G401 (cell line): ENCODE measurements at regions not wholly inside any gene's neighbourhood (a gene's known extent, or its start where the extent isn't known, plus 50 kb on each side); places are given as distances from the start of the nearest gene placed in this dataset.
"Not testable (repeated sequence)": the region's sequence is repeated elsewhere in the genome, so short reads cannot be mapped to it uniquely, and the experiment has no call there.

Experiments
- DNase-seq: peaks from one replicate; pipeline ENCODE4 v3.0.0-alpha.2; 2015; ENCODE audit warnings: low spot score
- in situ Hi-C: cut with HindIII; loops from 2 replicates; pipeline ENCODE4 v1.10.0; 2016; ENCODE audit warnings: low sequenced_read_pairs, mixed read lengths

- in situ Hi-C loops, DNase-seq: not testable (repeated sequence)
Observed at GRCh38 chr1:87436115-87436514, 107.4 kb downstream of the LMO4 start.

GRCh38 chr1:87436534-87436933 lies 107.9 kb downstream of the LMO4 start:
- no peak for DNase-seq
- in situ Hi-C loops: no loop called here

GRCh38 chr1:87437663-87438295 lies 109.1 kb downstream of the LMO4 start:
- in situ Hi-C loops: no loop called here
- no peak for DNase-seq

- in situ Hi-C loops: no loop called here
- no peak for DNase-seq
Observed at GRCh38 chr1:87439821-87440220, 111.1 kb downstream of the LMO4 start.

GRCh38 chr1:87449348-87449963 lies 120.8 kb downstream of the LMO4 start:
- no peak for DNase-seq
- in situ Hi-C loops: no loop called here

GRCh38 chr1:87450136-87450535 lies 121.5 kb downstream of the LMO4 start:
- in situ Hi-C loops: no loop called here

GRCh38 chr1:87450615-87451209 lies 122.0 kb downstream of the LMO4 start:
- in situ Hi-C loops: no loop called here
- DNase-seq: no peak

More at GRCh38 chr1:87450136-87450535, 121.5 kb downstream of the LMO4 start:
- no peak for DNase-seq

- in situ Hi-C loops: no loop called here
Observed at GRCh38 chr1:87451229-87451920, 122.7 kb downstream of the LMO4 start.

GRCh38 chr1:87452648-87453047 lies 124.0 kb downstream of the LMO4 start:
- no peak for DNase-seq
- in situ Hi-C loops: no loop called here

More at GRCh38 chr1:87451229-87451920, 122.7 kb downstream of the LMO4 start:
- DNase-seq: no peak

GRCh38 chr1:87457408-87457807 lies 128.7 kb downstream of the LMO4 start:
- no peak for DNase-seq
- in situ Hi-C loops: no loop called here

- no peak for DNase-seq
- in situ Hi-C loops: no loop called here
Observed at GRCh38 chr1:87462894-87463293, 134.2 kb downstream of the LMO4 start.

- no peak for DNase-seq
- in situ Hi-C loops: no loop called here
Observed at GRCh38 chr1:87464022-87464490, 135.4 kb downstream of the LMO4 start.

- DNase-seq: no peak
- in situ Hi-C loops: no loop called here
Observed at GRCh38 chr1:87466621-87467020, 137.9 kb downstream of the LMO4 start.

- DNase-seq: no peak
- in situ Hi-C loops: no loop called here
Observed at GRCh38 chr1:87472716-87473115, 144.0 kb downstream of the LMO4 start.

GRCh38 chr1:87473203-87473661 lies 144.6 kb downstream of the LMO4 start:
- DNase-seq: no peak
- in situ Hi-C loops: no loop called here

- in situ Hi-C loops: no loop called here
Observed at GRCh38 chr1:87474098-87474497, 145.4 kb downstream of the LMO4 start.

GRCh38 chr1:87478231-87478630 lies 149.6 kb downstream of the LMO4 start:
- no peak for DNase-seq
- in situ Hi-C loops: no loop called here

More at GRCh38 chr1:87474098-87474497, 145.4 kb downstream of the LMO4 start:
- DNase-seq: no peak

- in situ Hi-C loops: no loop called here
- no peak for DNase-seq
Observed at GRCh38 chr1:87495147-87495546, 166.5 kb downstream of the LMO4 start.

- in situ Hi-C loops: no loop called here
- no peak for DNase-seq
Observed at GRCh38 chr1:87495870-87496269, 167.2 kb downstream of the LMO4 start.
